Nucleus accumbens (tissue), 56 donors: ENCODE measurements at regions not wholly inside any gene's neighbourhood (a gene's known extent, or its start where the extent isn't known, plus 50 kb on each side); places are given as distances from the start of the nearest gene placed in this dataset.
"Not testable (repeated sequence)": the region's sequence is repeated elsewhere in the genome, so short reads cannot be mapped to it uniquely, and the experiment has no call there.

Experiments used
- DNase-seq, 56 donors: peaks; one replicate each; lab custom pipeline; 2025; lab: John Stamatoyannopoulos, UW

GRCh38 chr12:72723732-72724131 lies 451.6 kb downstream of the TRHDE start:
- no peak for DNase-seq

- no peak for DNase-seq
Measured at GRCh38 chr12:72729451-72730010, 457.4 kb downstream of the TRHDE start.

- DNase-seq, result no peak
Measured at GRCh38 chr12:72734581-72734980, 462.4 kb downstream of the TRHDE start.

GRCh38 chr12:72738811-72739210 lies 466.6 kb downstream of the TRHDE start:
- DNase-seq, result no peak

GRCh38 chr12:72740064-72740463 lies 467.9 kb downstream of the TRHDE start:
- DNase-seq, result no peak

- no peak for DNase-seq
Measured at GRCh38 chr12:72742568-72742967, 470.4 kb downstream of the TRHDE start.

- no peak for DNase-seq
Measured at GRCh38 chr12:72746048-72746447, 473.9 kb downstream of the TRHDE start.

- DNase-seq, result peak in 2 of 56 donors; percentile 2
Measured at GRCh38 chr12:72747111-72747849, 475.1 kb downstream of the TRHDE start.

GRCh38 chr12:72748971-72749370 lies 476.8 kb downstream of the TRHDE start:
- no peak for DNase-seq

GRCh38 chr12:72753571-72753970 lies 481.4 kb downstream of the TRHDE start:
- no peak for DNase-seq

GRCh38 chr12:72754026-72754425 lies 481.9 kb downstream of the TRHDE start:
- not testable (repeated sequence) for DNase-seq

- no peak for DNase-seq
Measured at GRCh38 chr12:72766517-72766916, 494.3 kb downstream of the TRHDE start.

GRCh38 chr12:72774023-72774422 lies 501.9 kb downstream of the TRHDE start:
- DNase-seq, result no peak

- no peak for DNase-seq
Measured at GRCh38 chr12:72777806-72778205, 505.6 kb downstream of the TRHDE start.

- DNase-seq, result no peak
Measured at GRCh38 chr12:72790273-72790672, 518.1 kb downstream of the TRHDE start.

- no peak for DNase-seq
Measured at GRCh38 chr12:72792889-72793288, 520.7 kb downstream of the TRHDE start.

- no peak for DNase-seq
Measured at GRCh38 chr12:72793796-72794195, 521.6 kb downstream of the TRHDE start.

GRCh38 chr12:72815421-72815820 lies 543.3 kb downstream of the TRHDE start:
- no peak for DNase-seq

GRCh38 chr12:72828662-72829324 lies 556.6 kb downstream of the TRHDE start:
- DNase-seq, result no peak

- DNase-seq, result no peak
Measured at GRCh38 chr12:72829838-72830237, 557.7 kb downstream of the TRHDE start.

GRCh38 chr12:72832024-72832423 lies 559.9 kb downstream of the TRHDE start:
- peak in 3 of 56 donors; percentile 1 to 23 (median 11) for DNase-seq

GRCh38 chr12:72836194-72836593 lies 564.0 kb downstream of the TRHDE start:
- no peak for DNase-seq
